Colonic mucosa (tissue), 4 donors: ENCODE measurements at regions not wholly inside any gene's neighbourhood (a gene's known extent, or its start where the extent isn't known, plus 50 kb on each side); places are given as distances from the start of the nearest gene placed in this dataset.

Experiments
- DNase-seq: peaks from one replicate; pipeline ENCODE4 v3.0.0-alpha.2; 2020
- H3K27ac ChIP-seq: fragments of 200-600 bp; one replicate; pipeline ENCODE4 v1.8.0; 2021
- H3K27me3 ChIP-seq: fragments of 200-600 bp; one replicate; pipeline ENCODE4 v1.8.0; 2021
- H3K36me3 ChIP-seq: fragments of 200-600 bp; one replicate; pipeline ENCODE4 v1.8.0; 2021
- H3K4me1 ChIP-seq: fragments of 200-600 bp; one replicate; pipeline ENCODE4 v1.8.0; 2021; ENCODE audit warnings: mild to moderate bottlenecking
- H3K4me3 ChIP-seq: fragments of 200-600 bp; one replicate; pipeline ENCODE4 v1.8.0; 2021
- H3K9ac ChIP-seq, 2 donors: one replicate each; pipeline ENCODE4 v1.7.0; 2013; ENCODE audit warnings: control low read depth in 2 of 2, low read depth in 2 of 2, low read length in 2 of 2
- H3K9me3 ChIP-seq: fragments of 200-600 bp; one replicate; pipeline ENCODE4 v1.8.0; 2021
- CTCF ChIP-seq: fragments of 200-600 bp; IDR thresholded peaks from one replicate; pipeline ENCODE4 v1.8.0; 2022; ENCODE audit warnings: antibody characterized with exemption, mild to moderate bottlenecking
- intact Hi-C: fragments of 100-400 bp; cut with DNase I; formaldehyde crosslinking; loops from one replicate; pipeline ENCODE4 v1.14.1; 2022
- donor health status: healthy.
- donor health status: DM: no; HTN: no; CAD: no.
- donor health status: DM: no; HTN: no; CAD: no.

DNA sequence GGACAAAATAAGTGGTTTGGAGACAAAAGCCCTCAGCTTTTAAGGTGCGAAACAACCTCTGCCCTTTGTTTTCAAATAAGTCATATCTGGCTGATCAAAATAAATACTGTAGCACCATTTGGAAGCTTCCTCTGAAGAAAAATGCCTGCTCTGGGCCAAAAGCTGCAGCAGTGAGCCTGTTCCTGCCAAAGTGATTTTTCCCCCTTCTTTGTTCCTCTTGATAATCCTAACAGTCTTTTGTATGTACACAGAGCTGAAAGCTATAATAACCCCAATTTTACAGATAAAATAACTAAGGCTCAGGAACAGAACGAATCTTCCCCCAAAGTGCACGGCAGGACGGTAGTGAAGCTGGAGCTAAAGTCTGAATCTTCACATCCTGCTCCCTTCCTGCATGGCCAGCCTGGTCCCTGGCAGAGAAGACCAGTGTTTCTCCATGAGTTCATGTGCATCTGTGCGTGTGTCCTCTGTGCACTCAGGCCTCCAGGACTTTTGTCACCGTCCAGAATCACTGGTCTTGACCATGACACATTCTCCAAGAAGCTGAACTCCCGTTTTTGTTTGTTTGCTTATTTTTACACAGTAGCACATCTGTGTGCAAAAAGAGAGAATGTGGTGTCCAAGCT is 2114.1 kb upstream of the PIK3C3 start:
- no peak for TF ChIP-seq CTCF
- intact Hi-C loops = loop anchor here (10.0 kb wide), 1 partner anchor 64 kb away; no protein-coding TSS in a partner anchor
- H3K27me3 ChIP-seq = no peaks in the 10 kb centered on the region
- H3K4me1 ChIP-seq = no peaks in the 10 kb centered on the region
- no peak for DNase-seq
- H3K9me3 ChIP-seq = no peaks in the 10 kb centered on the region
- H3K4me3 ChIP-seq = peak overlapping the region; percentile 26
- H3K9ac ChIP-seq = no peak overlapping the region
- H3K27ac ChIP-seq = no peak overlapping the region
- no peaks in the 10 kb centered on the region for H3K36me3 ChIP-seq

GRCh38 chr18:39840406-39840805 is 2114.6 kb upstream of the PIK3C3 start:
- H3K4me3 ChIP-seq = no peak overlapping the region
- no peak for TF ChIP-seq CTCF
- no peaks in the 10 kb centered on the region for H3K9me3 ChIP-seq
- no peak for DNase-seq
- intact Hi-C loops = loop anchor here (10.0 kb wide), 1 partner anchor 64 kb away; no protein-coding TSS in a partner anchor
- no peaks in the 10 kb centered on the region for H3K27me3 ChIP-seq
- H3K4me1 ChIP-seq = no peaks in the 10 kb centered on the region
- H3K36me3 ChIP-seq = no peaks in the 10 kb centered on the region
- no peak overlapping the region for H3K9ac ChIP-seq
- H3K27ac ChIP-seq = no peak overlapping the region

- no peak for DNase-seq
- Histone ChIP-seq H3K9me3 (no peaks in the 10 kb centered on the region), H3K4me1 (no peaks in the 10 kb centered on the region), H3K36me3 (no peaks in the 10 kb centered on the region), H3K27ac (no peak overlapping the region), H3K27me3 (no peaks in the 10 kb centered on the region), H3K9ac (no peak overlapping the region), H3K4me3 (no peak overlapping the region)
- intact Hi-C loops = loop anchor here (10.0 kb wide), 1 partner anchor 65 kb away; no protein-coding TSS in a partner anchor
- no peak for TF ChIP-seq CTCF
These were observed 2115.3 kb upstream of the PIK3C3 start for GRCh38 chr18:39839782-39840181.

GRCh38 chr18:39838831-39839230 is 2116.2 kb upstream of the PIK3C3 start:
- Histone ChIP-seq H3K9ac (no peak overlapping the region), H3K27ac (no peak overlapping the region), H3K9me3 (no peaks in the 10 kb centered on the region), H3K27me3 (no peaks in the 10 kb centered on the region), H3K36me3 (no peaks in the 10 kb centered on the region), H3K4me3 (no peak overlapping the region), H3K4me1 (no peaks in the 10 kb centered on the region)
- no peak for TF ChIP-seq CTCF
- intact Hi-C loops = no loop called here
- no peak for DNase-seq

DNA sequence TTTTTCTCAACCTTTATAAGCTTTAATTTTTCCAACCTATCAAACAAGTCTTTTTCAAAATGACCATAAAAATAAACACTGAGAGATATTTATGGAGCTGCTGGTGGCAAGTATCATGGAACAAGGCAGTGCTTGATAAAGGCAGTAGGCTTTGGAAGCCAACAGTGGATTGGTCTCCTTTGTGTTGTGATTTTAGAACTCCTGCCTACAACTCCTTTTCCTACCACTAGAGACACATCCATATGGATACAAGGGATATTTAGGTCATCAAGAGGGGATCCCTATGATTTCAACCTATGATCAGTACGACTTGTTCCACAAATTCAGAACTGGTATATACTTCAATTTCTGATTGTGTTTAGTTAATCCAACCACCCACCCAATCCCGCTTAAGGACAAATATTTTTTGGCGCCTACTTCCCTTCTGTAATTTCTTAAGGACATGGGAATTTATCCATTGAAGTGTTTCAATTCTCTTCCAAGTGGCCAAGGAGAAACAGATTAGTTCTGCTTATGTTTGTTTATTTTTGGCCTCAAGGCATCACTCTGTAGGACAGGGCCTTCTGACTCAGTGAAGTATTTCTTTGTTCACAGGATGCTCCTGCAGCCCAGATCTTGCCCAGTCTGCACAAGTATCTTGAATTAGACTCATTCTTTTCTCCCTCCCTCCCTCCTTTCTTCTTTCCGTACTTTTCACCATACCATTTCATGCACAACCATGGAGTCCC is 2119.6 kb upstream of the PIK3C3 start:
- H3K9me3 ChIP-seq = no peaks in the 10 kb centered on the region
- DNase-seq = no peak

More for the DNA sequence above, 2119.6 kb upstream of the PIK3C3 start:
- Histone ChIP-seq H3K4me3 (no peak overlapping the region), H3K36me3 (no peaks in the 10 kb centered on the region), H3K4me1 (no peaks in the 10 kb centered on the region), H3K9ac (no peak overlapping the region), H3K27ac (no peak overlapping the region), H3K27me3 (no peaks in the 10 kb centered on the region)
- intact Hi-C loops = no loop called here
- TF ChIP-seq CTCF = no peak
